Thyroid gland (tissue), 4 donors: ENCODE measurements at regions not wholly inside any gene's neighbourhood (a gene's known extent, or its start where the extent isn't known, plus 50 kb on each side); places are given as distances from the start of the nearest gene placed in this dataset.

Experiments used
- DNase-seq, 2 donors: peaks; one replicate each; pipeline ENCODE4 v3.0.0-alpha.2; 2019
- H3K27ac ChIP-seq, 3 donors: fragments of 200-600 bp; sonication (generic); 1 replicate in 2 of 3; 2 replicates in 1 of 3; pipeline ENCODE4 v1.5.1; 2016 to 2019; ENCODE audit warnings: mild to moderate bottlenecking in 1 of 3, moderate library complexity in 1 of 3
- H3K27me3 ChIP-seq: fragments of 200-600 bp; sonication (generic); one replicate; pipeline ENCODE4 v1.5.1; 2019
- H3K36me3 ChIP-seq, 2 donors: fragments of 200-600 bp; sonication (generic); one replicate each; pipeline ENCODE4 v1.5.1; 2016 to 2019
- H3K4me1 ChIP-seq, 2 donors: fragments of 200-600 bp; sonication (generic); one replicate each; pipeline ENCODE4 v1.5.1; 2017 to 2019
- H3K4me3 ChIP-seq, 3 donors: fragments of 200-600 bp; sonication (generic); replicated peaks in 1 of 3; 1 replicate in 2 of 3; 2 replicates in 1 of 3; pipeline ENCODE4 v1.5.1; 2016; ENCODE audit warnings: mild to moderate bottlenecking in 1 of 3
- H3K9me3 ChIP-seq: fragments of 200-600 bp; sonication (generic); one replicate; pipeline ENCODE4 v1.5.1; 2017
- CTCF ChIP-seq, 6 experiments: fragments of 200-600 bp in 3 of 6; fragments of 450-650 bp in 3 of 6; sonication (generic) in 3 of 6; IDR thresholded peaks; one replicate each; pipeline ENCODE4 v1.5.1; 2016 to 2019; ENCODE audit warnings: antibody characterized with exemption in 6 of 6, mild to moderate bottlenecking in 2 of 6, inconsistent platforms in 1 of 6, moderate library complexity in 1 of 6
- POLR2A ChIP-seq, 2 donors: fragments of 450-650 bp; IDR thresholded peaks; one replicate each; pipeline ENCODE4 v1.6.1; 2017; ENCODE audit warnings: antibody characterized with exemption in 2 of 2, mild to moderate bottlenecking in 2 of 2, moderate library complexity in 1 of 2
- WGBS, 2 donors: methylation state at CpG; one replicate each; pipeline ENCODE4 v1.1.5; 2017; 5-methylcytosine and 5-hydroxymethylcytosine counted together
- intact Hi-C: fragments of 100-400 bp; cut with DNase I; formaldehyde crosslinking; loops from one replicate; pipeline ENCODE4 v1.15.1; 2023

GRCh38 chr9:80127920-80128319, 556.2 kb downstream of the TLE4 start:
- Histone ChIP-seq H3K4me3 (no peak overlapping the region), H3K4me1 (no peaks in the 10 kb centered on the region), H3K9me3 (no peaks in the 10 kb centered on the region), H3K27me3 (no peaks in the 10 kb centered on the region), H3K27ac (no peak overlapping the region), H3K36me3 (no peaks in the 10 kb centered on the region)
- no peak for TF ChIP-seq CTCF (IDR thresholded peaks at IDR 0.05)
- no peak for TF ChIP-seq POLR2A (IDR thresholded peaks at IDR 0.05)
- 88 to 92% methylated on average over 6 of the region's 6 CpGs for WGBS, 2 donors
- intact Hi-C loops, result no loop called here
- DNase-seq, result no peak

- 92 to 94% methylated on average over 3 of the region's 3 CpGs for WGBS, 2 donors
- Histone ChIP-seq H3K27ac (no peak overlapping the region), H3K36me3 (no peaks in the 10 kb centered on the region), H3K4me3 (no peak overlapping the region), H3K4me1 (no peaks in the 10 kb centered on the region), H3K27me3 (no peaks in the 10 kb centered on the region), H3K9me3 (no peaks in the 10 kb centered on the region)
- TF ChIP-seq CTCF (IDR thresholded peaks at IDR 0.05) (no peak), POLR2A (IDR thresholded peaks at IDR 0.05) (no peak)
- intact Hi-C loops, result no loop called here
- no peak for DNase-seq
These were observed 554.0 kb downstream of the TLE4 start for GRCh38 chr9:80125731-80126264.

GRCh38 chr9:80117031-80117430, 545.3 kb downstream of the TLE4 start:
- H3K4me3 ChIP-seq, result no peak overlapping the region
- intact Hi-C loops, result no loop called here
- no peaks in the 10 kb centered on the region for H3K9me3 ChIP-seq
- H3K27me3 ChIP-seq, result no peaks in the 10 kb centered on the region
- H3K4me1 ChIP-seq, result no peaks in the 10 kb centered on the region
- TF ChIP-seq CTCF (IDR thresholded peaks at IDR 0.05) (no peak), POLR2A (IDR thresholded peaks at IDR 0.05) (no peak)
- no peak for DNase-seq
- H3K27ac ChIP-seq, result no peak overlapping the region
- 68 to 74% methylated on average over 3 of the region's 3 CpGs for WGBS, 2 donors
- no peaks in the 10 kb centered on the region for H3K36me3 ChIP-seq

GRCh38 chr9:80114241-80114640, 542.5 kb downstream of the TLE4 start:
- Histone ChIP-seq H3K27ac (no peak overlapping the region), H3K9me3 (no peaks in the 10 kb centered on the region), H3K27me3 (no peaks in the 10 kb centered on the region), H3K4me1 (no peaks in the 10 kb centered on the region), H3K36me3 (no peaks in the 10 kb centered on the region), H3K4me3 (no peak overlapping the region)
- 68 to 95% methylated on average over 2 of the region's 2 CpGs for WGBS, 2 donors
- DNase-seq, result no peak
- intact Hi-C loops, result no loop called here
- TF ChIP-seq POLR2A (IDR thresholded peaks at IDR 0.05), result no peak
- no peak for TF ChIP-seq CTCF (IDR thresholded peaks at IDR 0.05)

GRCh38 chr9:80107931-80108660, 536.3 kb downstream of the TLE4 start:
- Histone ChIP-seq H3K4me1 (no peaks in the 10 kb centered on the region), H3K9me3 (no peaks in the 10 kb centered on the region), H3K4me3 (no peak overlapping the region), H3K36me3 (no peaks in the 10 kb centered on the region), H3K27ac (no peak overlapping the region), H3K27me3 (no peaks in the 10 kb centered on the region)
- TF ChIP-seq CTCF (IDR thresholded peaks at IDR 0.05) (no peak), POLR2A (IDR thresholded peaks at IDR 0.05) (no peak)
- 66 to 71% methylated on average over 3 of the region's 3 CpGs for WGBS, 2 donors
- intact Hi-C loops, result no loop called here
- no peak for DNase-seq
